K562 (cell line): ENCODE measurements at regions not wholly inside any gene's neighbourhood (a gene's known extent, or its start where the extent isn't known, plus 50 kb on each side); places are given as distances from the start of the nearest gene placed in this dataset.

Experiments used
- ATAC-seq: fragments of 200-7000 bp; cut with Tn5 transposase; 3 replicates; pipeline ENCODE4 v1.9.1; 2020; ENCODE audit warnings: moderate library complexity
- BruUV-seq: library from RNA; stranded (reverse); fragments of 400-500 nt; replicated peaks from 2 replicates; lab custom pipeline; 2021; lab: Mats Ljungman, UMichigan
- CTCF ChIA-PET: fragments of 300-600 bp; formaldehyde crosslinking; extraction: SDS; loops from one replicate; lab custom pipeline; 2021; ENCODE audit warnings: low intra/inter-chr PET ratio; lab: Yijun Ruan, JAX
- POLR2A ChIA-PET: fragments of 300-600, 350-650 bp; sonication (Branson Sonifier 250); formaldehyde crosslinking; extraction: SDS; loops from one replicate; lab custom pipeline; 2021; ENCODE audit warnings: antibody characterized with exemption, inconsistent platforms; lab: Yijun Ruan, JAX
- DNase-seq, 4 experiments: peaks; one replicate each; pipeline versions ENCODE4 v3.0.0 to v3.0.0-alpha.2; 2011 to 2018; ENCODE audit warnings: low spot score in 3 of 4, mixed read lengths in 3 of 4; ENCODE audit errors: extremely low read depth in 1 of 4
- FAIRE-seq: peaks from 2 replicates; lab custom pipeline; 2011; peaks lifted over from hg19 to GRCh38; lab: Jason Lieb, UNC
- H2AFZ ChIP-seq: 2 replicates; pipeline ENCODE4 v1.6.0; 2011; ENCODE audit warnings: low read depth, low read length, control low read depth, inconsistent platforms
- H3K27ac ChIP-seq: fragments of 200-600 bp; 3 replicates; pipeline ENCODE4 v1.8.0; 2011; ENCODE audit warnings: low read depth, mild to moderate bottlenecking, control low read depth, inconsistent platforms, low read length, moderate library complexity, mixed read lengths; ENCODE audit errors: extremely low read depth
- H3K27me3 ChIP-seq, 2 experiments: fragments of 300-600 bp in 1 of 2; 2 replicates in 1 of 2; 3 replicates in 1 of 2; pipeline versions ENCODE4 v1.6.0 to v1.8.0; 2011; ENCODE audit warnings: inconsistent platforms in 2 of 2, low read length in 2 of 2, mild to moderate bottlenecking in 1 of 2, mixed read lengths in 1 of 2, moderate library complexity in 1 of 2; ENCODE audit not compliant: control insufficient read depth in 2 of 2, insufficient read depth in 2 of 2
- H3K36me3 ChIP-seq: fragments of 300-600 bp; 3 replicates; pipeline ENCODE4 v1.8.0; 2011; ENCODE audit warnings: mild to moderate bottlenecking, low read length, inconsistent platforms; ENCODE audit not compliant: control insufficient read depth, insufficient read depth
- H3K4me1 ChIP-seq, 2 experiments: fragments of 200-600 bp in 1 of 2; replicated peaks in 1 of 2; 2 replicates in 1 of 2; 3 replicates in 1 of 2; pipeline versions ENCODE4 v1.5.1 to v1.8.0; 2011; ENCODE audit warnings: inconsistent platforms in 2 of 2, low read length in 2 of 2, mild to moderate bottlenecking in 1 of 2, mixed read lengths in 1 of 2, moderate library complexity in 1 of 2; ENCODE audit not compliant: control insufficient read depth in 2 of 2, insufficient read depth in 2 of 2
- H3K4me2 ChIP-seq: 2 replicates; pipeline ENCODE4 v1.6.1; 2011; ENCODE audit warnings: low read length, control low read depth, inconsistent platforms, mixed read lengths; ENCODE audit not compliant: insufficient read depth
- H3K4me3 ChIP-seq: fragments of 200-600 bp; sonication (generic), shearing (Covaris generic); 2 replicates; pipeline ENCODE4 v1.5.1; 2016; ENCODE audit warnings: control low read depth, inconsistent platforms
- H3K79me2 ChIP-seq: fragments of 200-600 bp; 3 replicates; pipeline ENCODE4 v1.8.0; 2011; ENCODE audit warnings: low read length, inconsistent platforms; ENCODE audit not compliant: control insufficient read depth, insufficient read depth
- H3K9ac ChIP-seq, 2 experiments: 2 replicates each; pipeline versions ENCODE4 v1.6.0 to v1.6.1; 2011; ENCODE audit warnings: low read depth in 2 of 2, low read length in 2 of 2, control low read depth in 1 of 2, inconsistent platforms in 1 of 2, mild to moderate bottlenecking in 1 of 2, mixed read lengths in 1 of 2; ENCODE audit not compliant: insufficient read depth in 1 of 2
- H3K9me1 ChIP-seq: one replicate; pipeline ENCODE4 v1.6.0; 2011; ENCODE audit warnings: inconsistent platforms, mild to moderate bottlenecking, low read length, moderate library complexity; ENCODE audit not compliant: control insufficient read depth, insufficient read depth
- H3K9me3 ChIP-seq: replicated peaks from 2 replicates; pipeline ENCODE4 v1.5.1; 2011; ENCODE audit warnings: low read depth, low read length, inconsistent platforms; ENCODE audit not compliant: control insufficient read depth, insufficient read depth
- H4K20me1 ChIP-seq: replicated peaks from 2 replicates; pipeline ENCODE4 v1.6.1; 2011; ENCODE audit warnings: low read length, inconsistent platforms, mixed read lengths; ENCODE audit not compliant: control insufficient read depth, insufficient read depth
- ADNP ChIP-seq: fragments of 200-800 bp; sonication (Bioruptor generic); IDR thresholded peaks from 2 replicates; pipeline ENCODE4 v1.6.1; 2016; ENCODE audit warnings: missing genetic modification characterization, missing compliant biosample characterization
- CBX2 ChIP-seq: fragments of 200-600 bp; sonication (generic); IDR thresholded peaks from one replicate; pipeline ENCODE4 v1.6.1; 2012; ENCODE audit warnings: mild to moderate bottlenecking, low read length, inconsistent platforms; ENCODE audit not compliant: insufficient read depth, poor library complexity, severe bottlenecking
- ESRRB ChIP-seq: fragments of 250-450 bp; sonication (Bioruptor Pico); IDR thresholded peaks from 2 replicates; pipeline ENCODE4 v1.5.0; 2020; ENCODE audit warnings: mild to moderate bottlenecking, moderate library complexity, borderline replicate concordance
- HOXB6 ChIP-seq: fragments of 250-450 bp; sonication (Bioruptor Pico); IDR thresholded peaks from 2 replicates; pipeline ENCODE4 v1.5.1; 2022; ENCODE audit warnings: mild to moderate bottlenecking, borderline replicate concordance
- NCOA6 ChIP-seq: fragments of 450-650 bp; IDR thresholded peaks from 2 replicates; pipeline ENCODE4 v1.6.1; 2017; ENCODE audit warnings: mild to moderate bottlenecking
- SMARCA4 ChIP-seq: fragments of 450-650 bp; IDR thresholded peaks from 2 replicates; pipeline ENCODE4 v1.6.1; 2016
- ZBTB33 ChIP-seq: sonication (generic); formaldehyde crosslinking; IDR thresholded peaks from 2 replicates; pipeline ENCODE4 v1.8.1; 2023; ENCODE audit warnings: mild to moderate bottlenecking, missing genetic modification reagents
- ZNF644 ChIP-seq: fragments of 200-800 bp; sonication (Bioruptor generic); IDR thresholded peaks from 2 replicates; pipeline ENCODE4 v1.6.1; 2016; ENCODE audit warnings: low read depth, missing genetic modification characterization, missing compliant biosample characterization
- ZNF778 ChIP-seq: fragments of 450-650 bp; formaldehyde crosslinking; IDR thresholded peaks from 2 replicates; pipeline ENCODE4 v1.4.0; 2020; ENCODE audit warnings: mild to moderate bottlenecking, moderate library complexity
- WGBS: fragments of 100-300 bp; shearing (Covaris generic); methylation state at CpG from one replicate; pipeline ENCODE4 v1.1.6; 2016; ENCODE audit warnings: low coverage, mixed read lengths; ENCODE audit not compliant: insufficient coverage; ENCODE audit errors: missing lambda C conversion rate; 5-methylcytosine and 5-hydroxymethylcytosine counted together
- in situ Hi-C: fragments of 300-500 bp; cut with MboI; formaldehyde crosslinking; loops from 4 replicates; pipeline ENCODE4 v1.15.0; 2018; ENCODE audit warnings: inconsistent platforms, mixed read lengths
- intact Hi-C: fragments of 100-400 bp; cut with micrococcal nuclease; formaldehyde crosslinking; loops from 2 replicates; pipeline ENCODE4 v1.14.2; 2022

GRCh38 chr13:111961236-111961635 lies 105.7 kb upstream of the SOX1 start:
- Histone ChIP-seq H3K27me3 (peaks cover 0 to 34% of the 10 kb centered on the region in 2 experiments; a peak in 4 of 5 replicates), H3K4me1 (no peaks in the 10 kb centered on the region), H3K4me3 (no peak overlapping the region), H3K27ac (no peak overlapping the region), H4K20me1 (no peaks in the 10 kb centered on the region), H3K36me3 (no peaks in the 10 kb centered on the region), H3K4me2 (no peak overlapping the region), H2AFZ (no peak overlapping the region), H3K9ac (no peak overlapping the region), H3K79me2 (no peaks in the 10 kb centered on the region), H3K9me3 (no peaks in the 10 kb centered on the region), H3K9me1 (no peaks in the 10 kb centered on the region)
- ATAC-seq (no peak), DNase-seq (no peak), FAIRE-seq (no peak)
- ChIA-PET POLR2A (no interaction called here), CTCF (no interaction called here)
- intact Hi-C loops (no loop called here), in situ Hi-C loops (no loop called here)
- BruUV-seq = no TSS peak
- WGBS = 2% methylated on average over 10 of the region's 10 CpGs
- TF ChIP-seq ZBTB33 = no peak
- TF ChIP-seq ZNF644 = no peak
- no peak for TF ChIP-seq SMARCA4
- TF ChIP-seq CBX2 = no peak
- TF ChIP-seq ADNP (tag) = no peak
- TF ChIP-seq ESRRB = no peak
- TF ChIP-seq HOXB6 (CRISPR knock-in tag) = no peak
- no peak for TF ChIP-seq NCOA6
- no peak for TF ChIP-seq ZNF778 (CRISPR knock-in tag)
